Activated naive CD8-positive, alpha-beta T cell treated with anti-CD3 and anti-CD28 coated beads, Interleukin-2, amount 50 U/mL, for 24 hours (primary cell): ENCODE measurements at regions not wholly inside any gene's neighbourhood (a gene's known extent, or its start where the extent isn't known, plus 50 kb on each side); places are given as distances from the start of the nearest gene placed in this dataset.

Source experiments
- ATAC-seq: fragments of 150-1000 bp; cut with Tn5 transposase; one replicate; pipeline ENCODE4 v1.10.0; 2021
- DNase-seq: peaks from one replicate; pipeline ENCODE4 v3.0.0; 2021
- H3K27ac Mint-ChIP-seq: one replicate; pipeline ENCODE4 v1.8.0; 2021; ENCODE audit warnings: mild to moderate bottlenecking, mixed read lengths
- H3K27me3 Mint-ChIP-seq: one replicate; pipeline ENCODE4 v1.8.0; 2021; ENCODE audit warnings: mixed read lengths
- H3K36me3 Mint-ChIP-seq: one replicate; pipeline ENCODE4 v1.8.0; 2021; ENCODE audit warnings: low read depth, mixed read lengths
- H3K4me1 Mint-ChIP-seq: one replicate; pipeline ENCODE4 v1.8.0; 2021; ENCODE audit warnings: mixed read lengths
- H3K4me3 Mint-ChIP-seq: one replicate; pipeline ENCODE4 v1.8.0; 2021; ENCODE audit warnings: mild to moderate bottlenecking, moderate library complexity, mixed read lengths
- H3K9me3 Mint-ChIP-seq: one replicate; pipeline ENCODE4 v1.8.0; 2021; ENCODE audit warnings: mixed read lengths

GRCh38 chr16:80355335-80355734 lies 185.5 kb upstream of the DYNLRB2 start:
- no peak overlapping the region for H3K27ac Mint-ChIP-seq
- ATAC-seq: no peak
- no peaks in the 10 kb centered on the region for H3K9me3 Mint-ChIP-seq
- H3K4me3 Mint-ChIP-seq: no peak overlapping the region
- no peak for DNase-seq
- H3K36me3 Mint-ChIP-seq: no peaks in the 10 kb centered on the region
- H3K27me3 Mint-ChIP-seq: peaks cover 10% of the 10 kb centered on the region
- no peaks in the 10 kb centered on the region for H3K4me1 Mint-ChIP-seq

- no peak for ATAC-seq
- Mint-ChIP-seq H3K27ac (no peak overlapping the region), H3K27me3 (peaks cover 13% of the 10 kb centered on the region), H3K9me3 (no peaks in the 10 kb centered on the region), H3K36me3 (no peaks in the 10 kb centered on the region), H3K4me3 (no peak overlapping the region), H3K4me1 (no peaks in the 10 kb centered on the region)
- no peak for DNase-seq
These were observed 190.7 kb upstream of the DYNLRB2 start for GRCh38 chr16:80350061-80350460.

- Mint-ChIP-seq H3K27ac (no peak overlapping the region), H3K9me3 (no peaks in the 10 kb centered on the region), H3K4me3 (no peak overlapping the region), H3K4me1 (no peaks in the 10 kb centered on the region), H3K36me3 (no peaks in the 10 kb centered on the region), H3K27me3 (peaks cover 15% of the 10 kb centered on the region)
- ATAC-seq: no peak
- DNase-seq: no peak
These were observed 192.9 kb upstream of the DYNLRB2 start for GRCh38 chr16:80347900-80348299.

GRCh38 chr16:80347002-80347401 lies 193.8 kb upstream of the DYNLRB2 start:
- H3K4me3 Mint-ChIP-seq: no peak overlapping the region
- no peaks in the 10 kb centered on the region for H3K4me1 Mint-ChIP-seq
- DNase-seq: no peak
- no peaks in the 10 kb centered on the region for H3K36me3 Mint-ChIP-seq
- H3K27ac Mint-ChIP-seq: no peak overlapping the region
- no peak for ATAC-seq
- peaks cover 14% of the 10 kb centered on the region for H3K27me3 Mint-ChIP-seq
- H3K9me3 Mint-ChIP-seq: no peaks in the 10 kb centered on the region

GRCh38 chr16:80346111-80346632 lies 194.6 kb upstream of the DYNLRB2 start:
- Mint-ChIP-seq H3K36me3 (no peaks in the 10 kb centered on the region), H3K4me1 (no peaks in the 10 kb centered on the region), H3K27me3 (peaks cover 14% of the 10 kb centered on the region), H3K27ac (no peak overlapping the region), H3K4me3 (no peak overlapping the region), H3K9me3 (no peaks in the 10 kb centered on the region)
- DNase-seq (no peak), ATAC-seq (no peak)

GRCh38 chr16:80345701-80346100 lies 195.1 kb upstream of the DYNLRB2 start:
- Mint-ChIP-seq H3K4me3 (no peak overlapping the region), H3K9me3 (no peaks in the 10 kb centered on the region), H3K27ac (no peak overlapping the region), H3K4me1 (no peaks in the 10 kb centered on the region), H3K27me3 (peaks cover 10% of the 10 kb centered on the region), H3K36me3 (no peaks in the 10 kb centered on the region)
- no peak for DNase-seq
- no peak for ATAC-seq

GRCh38 chr16:80344570-80344969 lies 196.2 kb upstream of the DYNLRB2 start:
- Mint-ChIP-seq H3K9me3 (no peaks in the 10 kb centered on the region), H3K4me1 (no peaks in the 10 kb centered on the region), H3K27me3 (peaks cover 6% of the 10 kb centered on the region), H3K27ac (no peak overlapping the region), H3K36me3 (no peaks in the 10 kb centered on the region), H3K4me3 (no peak overlapping the region)
- ATAC-seq (no peak), DNase-seq (no peak)

GRCh38 chr16:80341263-80341662 lies 199.5 kb upstream of the DYNLRB2 start:
- H3K9me3 Mint-ChIP-seq: no peaks in the 10 kb centered on the region
- peaks cover 4% of the 10 kb centered on the region for H3K27me3 Mint-ChIP-seq
- no peak overlapping the region for H3K27ac Mint-ChIP-seq
- DNase-seq (no peak), ATAC-seq (no peak)
- no peaks in the 10 kb centered on the region for H3K4me1 Mint-ChIP-seq
- H3K36me3 Mint-ChIP-seq: no peaks in the 10 kb centered on the region
- H3K4me3 Mint-ChIP-seq: no peak overlapping the region

GRCh38 chr16:80337786-80338185 lies 203.0 kb upstream of the DYNLRB2 start:
- peaks cover 2% of the 10 kb centered on the region for H3K27me3 Mint-ChIP-seq
- no peak for ATAC-seq
- no peak overlapping the region for H3K27ac Mint-ChIP-seq

GRCh38 chr16:80330803-80331202 lies 210.0 kb upstream of the DYNLRB2 start:
- ATAC-seq (no peak), DNase-seq (no peak)
- Mint-ChIP-seq H3K4me3 (no peak overlapping the region), H3K27me3 (peaks cover 5% of the 10 kb centered on the region), H3K27ac (no peak overlapping the region), H3K36me3 (no peaks in the 10 kb centered on the region), H3K4me1 (no peaks in the 10 kb centered on the region), H3K9me3 (no peaks in the 10 kb centered on the region)

More at GRCh38 chr16:80337786-80338185, 203.0 kb upstream of the DYNLRB2 start:
- Mint-ChIP-seq H3K36me3 (no peaks in the 10 kb centered on the region), H3K9me3 (no peaks in the 10 kb centered on the region), H3K4me1 (no peaks in the 10 kb centered on the region), H3K4me3 (no peak overlapping the region)
- DNase-seq: no peak

- no peak for ATAC-seq
- H3K27me3 Mint-ChIP-seq: peaks cover 5% of the 10 kb centered on the region
These were observed 210.6 kb upstream of the DYNLRB2 start for GRCh38 chr16:80330150-80330549.

GRCh38 chr16:80327740-80328139 lies 213.1 kb upstream of the DYNLRB2 start:
- ATAC-seq: no peak
- H3K27ac Mint-ChIP-seq: no peak overlapping the region
- DNase-seq: no peak
- no peaks in the 10 kb centered on the region for H3K36me3 Mint-ChIP-seq
- peaks cover 13% of the 10 kb centered on the region for H3K27me3 Mint-ChIP-seq
- no peak overlapping the region for H3K4me3 Mint-ChIP-seq
- no peaks in the 10 kb centered on the region for H3K4me1 Mint-ChIP-seq
- no peaks in the 10 kb centered on the region for H3K9me3 Mint-ChIP-seq

More at GRCh38 chr16:80330150-80330549, 210.6 kb upstream of the DYNLRB2 start:
- H3K4me3 Mint-ChIP-seq: no peak overlapping the region
- DNase-seq: no peak
- no peaks in the 10 kb centered on the region for H3K36me3 Mint-ChIP-seq
- H3K27ac Mint-ChIP-seq: no peak overlapping the region
- no peaks in the 10 kb centered on the region for H3K9me3 Mint-ChIP-seq
- H3K4me1 Mint-ChIP-seq: no peaks in the 10 kb centered on the region

GRCh38 chr16:80324371-80324770 lies 216.4 kb upstream of the DYNLRB2 start:
- DNase-seq: no peak
- Mint-ChIP-seq H3K9me3 (no peaks in the 10 kb centered on the region), H3K36me3 (no peaks in the 10 kb centered on the region), H3K27ac (no peak overlapping the region), H3K4me1 (no peaks in the 10 kb centered on the region), H3K4me3 (no peak overlapping the region), H3K27me3 (peaks cover 19% of the 10 kb centered on the region)
- no peak for ATAC-seq

GRCh38 chr16:80323808-80324195 lies 217.0 kb upstream of the DYNLRB2 start:
- no peak overlapping the region for H3K27ac Mint-ChIP-seq
- DNase-seq: no peak
- ATAC-seq: no peak
- no peak overlapping the region for H3K4me3 Mint-ChIP-seq
- H3K9me3 Mint-ChIP-seq: no peaks in the 10 kb centered on the region
- H3K27me3 Mint-ChIP-seq: peaks cover 19% of the 10 kb centered on the region
- H3K36me3 Mint-ChIP-seq: no peaks in the 10 kb centered on the region
- H3K4me1 Mint-ChIP-seq: no peaks in the 10 kb centered on the region

GRCh38 chr16:80323187-80323807 lies 217.5 kb upstream of the DYNLRB2 start:
- DNase-seq (no peak), ATAC-seq (no peak)
- Mint-ChIP-seq H3K27me3 (peaks cover 18% of the 10 kb centered on the region), H3K4me1 (no peaks in the 10 kb centered on the region), H3K36me3 (no peaks in the 10 kb centered on the region), H3K27ac (no peak overlapping the region), H3K9me3 (no peaks in the 10 kb centered on the region), H3K4me3 (no peak overlapping the region)

GRCh38 chr16:80319181-80319580 lies 221.6 kb upstream of the DYNLRB2 start:
- Mint-ChIP-seq H3K9me3 (no peaks in the 10 kb centered on the region), H3K27ac (no peak overlapping the region), H3K27me3 (peaks cover 15% of the 10 kb centered on the region), H3K4me3 (no peak overlapping the region), H3K4me1 (no peaks in the 10 kb centered on the region), H3K36me3 (no peaks in the 10 kb centered on the region)
- DNase-seq (no peak), ATAC-seq (no peak)
